Ishikawa (cell line): ENCODE measurements at regions not wholly inside any gene's neighbourhood (a gene's known extent, or its start where the extent isn't known, plus 50 kb on each side); places are given as distances from the start of the nearest gene placed in this dataset.

Source experiments
- CEBPB ChIP-seq: IDR thresholded peaks from 2 replicates; pipeline ENCODE4 v1.6.1; 2012
- CREB1 ChIP-seq: IDR thresholded peaks from 2 replicates; pipeline ENCODE4 v1.6.1; 2012; ENCODE audit warnings: low read depth
- EGR1 ChIP-seq: IDR thresholded peaks from 2 replicates; pipeline ENCODE4 v1.6.1; 2012
- EP300 ChIP-seq: IDR thresholded peaks from 2 replicates; pipeline ENCODE4 v1.6.1; 2012; ENCODE audit warnings: borderline replicate concordance
- FOXM1 ChIP-seq: IDR thresholded peaks from 2 replicates; pipeline ENCODE4 v1.6.1; 2012; ENCODE audit warnings: low read depth, borderline replicate concordance
- NFIC ChIP-seq: IDR thresholded peaks from 2 replicates; pipeline ENCODE4 v1.6.1; 2012
- RAD21 ChIP-seq: IDR thresholded peaks from 2 replicates; pipeline ENCODE4 v1.6.1; 2012; ENCODE audit warnings: low read depth
- TAF1 ChIP-seq: IDR thresholded peaks from 2 replicates; pipeline ENCODE4 v1.6.1; 2012; ENCODE audit warnings: low read depth, mild to moderate bottlenecking
- TCF12 ChIP-seq: IDR thresholded peaks from 2 replicates; pipeline ENCODE4 v1.6.1; 2012; ENCODE audit warnings: low read depth
- TEAD4 ChIP-seq: IDR thresholded peaks from 2 replicates; pipeline ENCODE4 v1.6.1; 2012
- YY1 ChIP-seq: IDR thresholded peaks from 2 replicates; pipeline ENCODE4 v1.6.1; 2012; ENCODE audit warnings: low read depth
- ZBTB7A ChIP-seq: IDR thresholded peaks from 2 replicates; pipeline ENCODE4 v1.6.1; 2012; ENCODE audit warnings: low read depth
- TF ChIP-seq, protein P1 (sequence below): IDR thresholded peaks from 2 replicates; pipeline ENCODE4 v1.6.1; 2012
- TF ChIP-seq, protein P2 (sequence below): IDR thresholded peaks from 2 replicates; pipeline ENCODE4 v1.6.1; 2012
- TF ChIP-seq, protein P3 (sequence below): IDR thresholded peaks from 2 replicates; pipeline ENCODE4 v1.6.1; 2012; ENCODE audit warnings: low read depth, mild to moderate bottlenecking

DNA sequence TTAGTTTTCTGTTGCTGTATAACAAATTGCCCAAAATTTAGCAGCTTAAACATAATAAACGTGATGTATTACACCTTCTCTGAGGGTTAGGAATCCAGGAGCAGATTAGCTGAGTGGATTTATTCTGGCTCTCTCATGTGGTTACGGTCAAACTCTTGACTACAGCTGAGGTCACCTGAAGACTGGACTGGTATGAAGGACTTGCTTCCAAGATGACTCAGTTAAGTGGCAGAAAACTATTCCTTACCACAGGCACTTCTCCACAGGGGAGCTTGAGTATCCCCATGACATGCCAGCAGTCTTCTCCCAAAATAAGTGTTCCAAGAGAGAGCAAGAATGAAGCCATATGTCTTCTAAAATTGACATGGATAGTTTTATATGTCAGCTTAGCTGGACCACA is 957.2 kb upstream of the GHITM start:
- TF ChIP-seq, protein P1, sequence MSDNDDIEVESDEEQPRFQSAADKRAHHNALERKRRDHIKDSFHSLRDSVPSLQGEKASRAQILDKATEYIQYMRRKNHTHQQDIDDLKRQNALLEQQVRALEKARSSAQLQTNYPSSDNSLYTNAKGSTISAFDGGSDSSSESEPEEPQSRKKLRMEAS, result no peak
- TF ChIP-seq TCF12 (no peak), CREB1 (no peak)
- TF ChIP-seq, protein P2, sequence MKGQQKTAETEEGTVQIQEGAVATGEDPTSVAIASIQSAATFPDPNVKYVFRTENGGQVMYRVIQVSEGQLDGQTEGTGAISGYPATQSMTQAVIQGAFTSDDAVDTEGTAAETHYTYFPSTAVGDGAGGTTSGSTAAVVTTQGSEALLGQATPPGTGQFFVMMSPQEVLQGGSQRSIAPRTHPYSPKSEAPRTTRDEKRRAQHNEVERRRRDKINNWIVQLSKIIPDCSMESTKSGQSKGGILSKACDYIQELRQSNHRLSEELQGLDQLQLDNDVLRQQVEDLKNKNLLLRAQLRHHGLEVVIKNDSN, result no peak

DNA sequence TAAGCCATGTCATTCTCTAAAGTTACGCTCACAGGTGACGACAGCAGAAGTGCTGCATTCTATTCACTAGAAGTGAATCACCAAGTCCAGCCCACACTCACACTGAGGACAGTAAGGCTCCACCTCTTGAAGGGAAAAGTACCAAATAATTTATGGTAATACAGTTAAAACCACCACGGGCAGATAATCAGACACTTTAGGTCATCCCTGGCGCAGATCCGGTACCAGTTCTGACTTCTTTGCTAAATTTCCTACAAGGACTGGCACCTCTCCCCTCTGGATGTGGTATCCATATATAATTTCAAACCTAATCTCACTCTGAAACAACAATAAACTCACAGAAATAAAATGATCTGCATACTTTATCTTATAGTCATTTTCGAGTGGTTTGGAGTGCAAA is 954.7 kb upstream of the GHITM start:
- TF ChIP-seq YY1, result no peak
- no peak for TF ChIP-seq ZBTB7A
- no peak for TF ChIP-seq CEBPB
- TF ChIP-seq FOXM1, result no peak
- TF ChIP-seq RAD21, result no peak
- no peak for TF ChIP-seq TEAD4
- TF ChIP-seq EGR1, result no peak
- TF ChIP-seq EP300, result no peak
- no peak for TF ChIP-seq CREB1
- TF ChIP-seq, protein P2, result no peak
- no peak for TF ChIP-seq TAF1
- no peak for TF ChIP-seq TCF12
- no peak for TF ChIP-seq NFIC
- TF ChIP-seq, protein P3, sequence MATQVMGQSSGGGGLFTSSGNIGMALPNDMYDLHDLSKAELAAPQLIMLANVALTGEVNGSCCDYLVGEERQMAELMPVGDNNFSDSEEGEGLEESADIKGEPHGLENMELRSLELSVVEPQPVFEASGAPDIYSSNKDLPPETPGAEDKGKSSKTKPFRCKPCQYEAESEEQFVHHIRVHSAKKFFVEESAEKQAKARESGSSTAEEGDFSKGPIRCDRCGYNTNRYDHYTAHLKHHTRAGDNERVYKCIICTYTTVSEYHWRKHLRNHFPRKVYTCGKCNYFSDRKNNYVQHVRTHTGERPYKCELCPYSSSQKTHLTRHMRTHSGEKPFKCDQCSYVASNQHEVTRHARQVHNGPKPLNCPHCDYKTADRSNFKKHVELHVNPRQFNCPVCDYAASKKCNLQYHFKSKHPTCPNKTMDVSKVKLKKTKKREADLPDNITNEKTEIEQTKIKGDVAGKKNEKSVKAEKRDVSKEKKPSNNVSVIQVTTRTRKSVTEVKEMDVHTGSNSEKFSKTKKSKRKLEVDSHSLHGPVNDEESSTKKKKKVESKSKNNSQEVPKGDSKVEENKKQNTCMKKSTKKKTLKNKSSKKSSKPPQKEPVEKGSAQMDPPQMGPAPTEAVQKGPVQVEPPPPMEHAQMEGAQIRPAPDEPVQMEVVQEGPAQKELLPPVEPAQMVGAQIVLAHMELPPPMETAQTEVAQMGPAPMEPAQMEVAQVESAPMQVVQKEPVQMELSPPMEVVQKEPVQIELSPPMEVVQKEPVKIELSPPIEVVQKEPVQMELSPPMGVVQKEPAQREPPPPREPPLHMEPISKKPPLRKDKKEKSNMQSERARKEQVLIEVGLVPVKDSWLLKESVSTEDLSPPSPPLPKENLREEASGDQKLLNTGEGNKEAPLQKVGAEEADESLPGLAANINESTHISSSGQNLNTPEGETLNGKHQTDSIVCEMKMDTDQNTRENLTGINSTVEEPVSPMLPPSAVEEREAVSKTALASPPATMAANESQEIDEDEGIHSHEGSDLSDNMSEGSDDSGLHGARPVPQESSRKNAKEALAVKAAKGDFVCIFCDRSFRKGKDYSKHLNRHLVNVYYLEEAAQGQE, result no peak
- TF ChIP-seq, protein P1, result no peak

DNA sequence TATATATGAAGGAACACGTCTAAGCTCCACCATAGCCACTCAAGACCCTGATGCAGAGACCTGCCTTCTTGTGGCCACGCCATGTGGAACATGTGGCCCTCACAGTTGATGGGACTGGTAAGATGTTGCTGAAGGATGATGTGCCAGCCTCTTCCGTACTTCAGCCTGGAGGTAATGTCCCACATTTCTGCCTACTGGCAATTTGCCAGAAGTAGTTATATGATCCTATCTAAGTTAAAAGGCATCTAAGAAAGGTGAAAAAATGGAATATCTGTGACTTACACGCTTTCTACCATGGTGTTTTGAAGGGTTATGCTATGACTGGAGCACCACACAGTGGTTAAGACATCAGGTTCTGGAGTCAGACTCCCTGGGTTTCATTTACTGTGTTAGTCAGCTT is 948.7 kb upstream of the GHITM start:
- TF ChIP-seq EP300 (no peak), TCF12 (no peak), YY1 (no peak), RAD21 (no peak)

DNA sequence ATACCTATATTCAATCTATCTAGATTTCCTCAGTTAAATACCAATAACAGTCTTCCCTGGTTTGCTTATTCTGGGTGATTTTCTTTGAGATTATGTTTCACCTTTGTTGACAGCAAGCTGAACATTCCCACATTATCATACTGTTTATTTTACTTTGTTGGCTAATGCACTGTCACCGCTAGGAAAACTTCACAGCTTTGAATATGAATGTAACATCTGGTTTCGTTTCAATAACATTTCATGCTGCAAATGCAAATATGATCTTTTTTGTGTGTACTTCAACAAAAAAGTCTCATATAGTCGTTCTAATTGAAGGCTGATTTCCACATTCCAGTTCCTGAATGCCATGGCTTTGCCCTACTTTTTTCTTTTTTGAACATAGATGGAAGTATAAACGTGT is 946.3 kb upstream of the GHITM start:
- TF ChIP-seq, protein P3, result no peak
- TF ChIP-seq CREB1 (no peak), FOXM1 (no peak), NFIC (no peak), YY1 (no peak), EP300 (no peak), RAD21 (no peak), CEBPB (no peak), TEAD4 (no peak), EGR1 (no peak), TCF12 (no peak), ZBTB7A (no peak)
- TF ChIP-seq, protein P1, result no peak

DNA sequence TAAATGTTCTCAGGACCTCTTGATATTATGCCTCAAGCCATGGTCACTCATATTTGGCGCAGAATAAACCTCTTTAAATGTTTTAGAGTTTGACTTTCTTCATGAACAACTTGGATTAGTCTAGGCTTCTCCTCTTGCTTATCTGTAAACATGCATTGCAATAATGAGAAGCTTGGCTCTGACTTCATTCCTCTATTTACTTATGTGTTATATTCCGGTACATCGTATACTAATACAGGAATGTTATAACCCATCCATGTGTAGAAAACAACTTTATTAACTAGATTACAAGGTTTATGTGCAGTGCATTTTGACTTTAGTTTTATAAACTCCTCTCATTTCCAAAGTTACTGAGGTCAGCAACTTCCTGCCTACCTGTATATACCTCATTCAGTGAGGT is 944.3 kb upstream of the GHITM start:
- TF ChIP-seq EGR1, result no peak
- TF ChIP-seq EP300, result no peak
- TF ChIP-seq RAD21, result no peak
- no peak for TF ChIP-seq YY1

DNA sequence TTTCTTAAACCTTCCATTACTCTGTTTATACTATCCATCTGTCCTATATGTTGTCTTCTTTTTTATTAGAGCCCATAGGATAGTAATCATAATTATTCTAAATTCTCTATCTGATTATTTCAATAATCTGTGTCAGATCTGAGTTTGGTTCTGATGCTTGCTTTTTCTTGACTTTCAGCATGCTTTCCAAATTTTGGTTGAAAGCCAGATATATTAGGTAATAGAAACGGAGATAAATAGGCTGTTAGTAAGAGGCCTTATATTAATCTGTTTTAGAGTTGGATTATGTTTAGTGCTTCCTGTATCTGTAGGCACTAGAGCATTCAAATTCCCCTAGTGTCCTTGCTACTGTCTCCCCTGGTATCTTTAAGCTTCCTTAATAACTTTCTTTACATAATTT is 939.9 kb upstream of the GHITM start:
- TF ChIP-seq CEBPB, result no peak
- no peak for TF ChIP-seq RAD21
- no peak for TF ChIP-seq EGR1
- no peak for TF ChIP-seq ZBTB7A
- TF ChIP-seq, protein P1, result no peak
- TF ChIP-seq NFIC, result no peak
- TF ChIP-seq, protein P2, result no peak
- no peak for TF ChIP-seq TEAD4
- no peak for TF ChIP-seq FOXM1
- TF ChIP-seq TAF1, result no peak
- no peak for TF ChIP-seq CREB1
- TF ChIP-seq EP300, result no peak
- no peak for TF ChIP-seq TCF12
- TF ChIP-seq, protein P3, result no peak
